Astrocyte (in vitro differentiated cells and primary cell): ENCODE measurements at regions not wholly inside any gene's neighbourhood (a gene's known extent, or its start where the extent isn't known, plus 50 kb on each side); places are given as distances from the start of the nearest gene placed in this dataset.

Experiments used
- EZH2 ChIP-seq: IDR thresholded peaks from 2 replicates; pipeline ENCODE4 v1.6.1; 2012; ENCODE audit warnings: mild to moderate bottlenecking, low read length, inconsistent platforms; ENCODE audit not compliant: insufficient read depth
- TF ChIP-seq, protein P1 (sequence below): IDR thresholded peaks from 2 replicates; pipeline ENCODE4 v1.5.1; 2011; ENCODE audit warnings: low read depth, mild to moderate bottlenecking, inconsistent platforms, low read length, moderate library complexity; ENCODE audit not compliant: insufficient read depth

DNA sequence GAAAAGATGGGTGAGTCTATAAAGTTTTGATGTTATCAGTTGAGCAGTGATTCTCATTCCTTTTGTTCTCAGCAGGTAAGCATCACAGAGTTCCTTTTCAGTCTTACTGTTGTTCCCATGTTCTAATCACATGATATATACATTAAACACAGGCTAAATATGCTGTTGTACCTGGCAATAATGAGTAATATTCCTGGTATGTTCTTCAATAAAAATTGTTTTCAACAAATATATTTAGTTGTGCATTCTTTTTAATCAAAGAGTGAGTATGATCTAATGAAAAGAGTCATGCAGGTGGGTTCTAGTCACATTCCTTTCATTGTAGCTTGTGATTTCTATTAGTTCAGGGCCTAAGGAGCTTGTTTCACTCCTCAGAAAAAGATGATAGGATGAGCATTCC lies 288.3 kb upstream of the NETO1 start:
- TF ChIP-seq, protein P1, sequence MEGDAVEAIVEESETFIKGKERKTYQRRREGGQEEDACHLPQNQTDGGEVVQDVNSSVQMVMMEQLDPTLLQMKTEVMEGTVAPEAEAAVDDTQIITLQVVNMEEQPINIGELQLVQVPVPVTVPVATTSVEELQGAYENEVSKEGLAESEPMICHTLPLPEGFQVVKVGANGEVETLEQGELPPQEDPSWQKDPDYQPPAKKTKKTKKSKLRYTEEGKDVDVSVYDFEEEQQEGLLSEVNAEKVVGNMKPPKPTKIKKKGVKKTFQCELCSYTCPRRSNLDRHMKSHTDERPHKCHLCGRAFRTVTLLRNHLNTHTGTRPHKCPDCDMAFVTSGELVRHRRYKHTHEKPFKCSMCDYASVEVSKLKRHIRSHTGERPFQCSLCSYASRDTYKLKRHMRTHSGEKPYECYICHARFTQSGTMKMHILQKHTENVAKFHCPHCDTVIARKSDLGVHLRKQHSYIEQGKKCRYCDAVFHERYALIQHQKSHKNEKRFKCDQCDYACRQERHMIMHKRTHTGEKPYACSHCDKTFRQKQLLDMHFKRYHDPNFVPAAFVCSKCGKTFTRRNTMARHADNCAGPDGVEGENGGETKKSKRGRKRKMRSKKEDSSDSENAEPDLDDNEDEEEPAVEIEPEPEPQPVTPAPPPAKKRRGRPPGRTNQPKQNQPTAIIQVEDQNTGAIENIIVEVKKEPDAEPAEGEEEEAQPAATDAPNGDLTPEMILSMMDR = no peak
- TF ChIP-seq EZH2 = no peak
